ENCODE measurements at regions not wholly inside any gene's neighbourhood (a gene's known extent, or its start where the extent isn't known, plus 50 kb on each side); places are given as distances from the start of the nearest gene placed in this dataset.

DNA sequence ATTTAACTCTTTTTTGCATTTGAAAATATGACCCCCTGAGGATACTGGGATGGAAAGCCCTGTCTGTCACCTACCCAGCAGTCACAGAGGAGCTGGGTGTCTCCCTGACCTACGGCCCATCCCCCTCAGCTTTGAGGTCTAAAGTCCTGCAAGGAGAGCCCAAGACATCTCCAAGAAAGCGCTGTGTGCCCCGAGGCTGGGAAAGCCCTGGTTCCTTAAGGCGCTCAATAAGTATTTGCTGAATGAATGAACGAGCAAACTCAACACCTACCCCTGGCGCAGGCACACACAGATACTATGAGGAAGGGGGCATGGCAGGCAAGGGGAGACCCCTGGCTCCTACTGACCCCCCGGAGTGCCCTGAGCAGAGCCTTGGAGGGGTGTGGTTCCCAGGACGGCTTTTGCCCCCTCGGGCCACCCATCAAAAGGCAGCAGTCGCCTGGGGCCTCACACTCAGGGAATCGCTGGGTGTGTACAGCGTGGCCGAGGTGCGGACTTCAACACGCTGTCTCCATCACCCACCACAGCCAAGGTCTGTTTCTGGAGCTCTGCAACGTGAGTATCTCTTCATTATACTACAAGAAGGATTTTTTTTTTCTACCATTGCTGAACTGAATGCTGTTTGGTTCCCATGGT lies 211.6 kb downstream of the ERCC6L2 start:
- TF ChIP-seq SIN3A (IDR thresholded peaks at IDR 0.05; ENCODE audit: borderline replicate concordance, insufficient read depth, low read length) (no peak), TAF1 (IDR thresholded peaks at IDR 0.05; ENCODE audit: borderline replicate concordance, insufficient read depth, low read length) (no peak), POLR2AphosphoS5 (IDR thresholded peaks at IDR 0.05; ENCODE audit: low read depth, low read length) (no peak), FOXP2 (optimal IDR thresholded peaks at IDR 0.05; ENCODE audit: borderline replicate concordance, extremely low read depth, extremely low read length, insufficient read depth) (no peak)
- TF ChIP-seq, protein P1, sequence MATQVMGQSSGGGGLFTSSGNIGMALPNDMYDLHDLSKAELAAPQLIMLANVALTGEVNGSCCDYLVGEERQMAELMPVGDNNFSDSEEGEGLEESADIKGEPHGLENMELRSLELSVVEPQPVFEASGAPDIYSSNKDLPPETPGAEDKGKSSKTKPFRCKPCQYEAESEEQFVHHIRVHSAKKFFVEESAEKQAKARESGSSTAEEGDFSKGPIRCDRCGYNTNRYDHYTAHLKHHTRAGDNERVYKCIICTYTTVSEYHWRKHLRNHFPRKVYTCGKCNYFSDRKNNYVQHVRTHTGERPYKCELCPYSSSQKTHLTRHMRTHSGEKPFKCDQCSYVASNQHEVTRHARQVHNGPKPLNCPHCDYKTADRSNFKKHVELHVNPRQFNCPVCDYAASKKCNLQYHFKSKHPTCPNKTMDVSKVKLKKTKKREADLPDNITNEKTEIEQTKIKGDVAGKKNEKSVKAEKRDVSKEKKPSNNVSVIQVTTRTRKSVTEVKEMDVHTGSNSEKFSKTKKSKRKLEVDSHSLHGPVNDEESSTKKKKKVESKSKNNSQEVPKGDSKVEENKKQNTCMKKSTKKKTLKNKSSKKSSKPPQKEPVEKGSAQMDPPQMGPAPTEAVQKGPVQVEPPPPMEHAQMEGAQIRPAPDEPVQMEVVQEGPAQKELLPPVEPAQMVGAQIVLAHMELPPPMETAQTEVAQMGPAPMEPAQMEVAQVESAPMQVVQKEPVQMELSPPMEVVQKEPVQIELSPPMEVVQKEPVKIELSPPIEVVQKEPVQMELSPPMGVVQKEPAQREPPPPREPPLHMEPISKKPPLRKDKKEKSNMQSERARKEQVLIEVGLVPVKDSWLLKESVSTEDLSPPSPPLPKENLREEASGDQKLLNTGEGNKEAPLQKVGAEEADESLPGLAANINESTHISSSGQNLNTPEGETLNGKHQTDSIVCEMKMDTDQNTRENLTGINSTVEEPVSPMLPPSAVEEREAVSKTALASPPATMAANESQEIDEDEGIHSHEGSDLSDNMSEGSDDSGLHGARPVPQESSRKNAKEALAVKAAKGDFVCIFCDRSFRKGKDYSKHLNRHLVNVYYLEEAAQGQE (IDR thresholded peaks at IDR 0.05; ENCODE audit: insufficient read depth in 1 of 2, low read depth in 2 of 2, low read length in 2 of 2), result no peak

DNA sequence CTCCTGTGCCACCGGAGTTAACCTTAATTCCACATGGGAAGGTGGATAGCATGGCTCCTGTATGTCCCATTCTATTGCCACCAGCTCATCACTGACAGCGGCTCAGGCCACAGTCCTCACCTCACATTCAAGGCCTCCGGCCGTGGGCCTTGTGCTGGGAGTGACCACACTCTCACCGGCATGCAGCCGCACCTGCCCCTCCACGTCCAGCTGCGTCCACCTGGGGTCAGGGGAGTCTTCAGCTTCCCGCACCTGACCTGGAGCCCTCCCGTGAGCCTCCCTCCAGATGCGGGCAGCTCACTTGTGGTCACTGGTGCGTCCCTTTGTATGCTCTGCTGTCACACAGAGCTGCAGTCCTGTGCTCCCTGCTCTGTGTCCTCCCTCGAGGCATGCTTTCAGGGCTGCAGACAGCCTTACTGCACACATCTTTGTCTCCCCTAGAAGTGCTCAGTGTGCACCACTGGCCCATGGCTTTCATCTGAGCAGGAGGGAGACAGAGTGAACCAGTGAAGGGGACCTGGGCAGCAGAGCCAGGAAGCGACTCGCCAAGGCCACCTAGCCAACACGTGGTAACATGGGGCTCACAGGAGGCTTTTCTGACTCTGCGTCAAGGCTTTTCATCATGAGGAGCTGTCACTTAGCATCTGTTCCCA lies 210.1 kb downstream of the ERCC6L2 start:
- TF ChIP-seq, protein P1 (IDR thresholded peaks at IDR 0.05; ENCODE audit: insufficient read depth in 1 of 2, low read depth in 2 of 2, low read length in 2 of 2), result no peak

DNA sequence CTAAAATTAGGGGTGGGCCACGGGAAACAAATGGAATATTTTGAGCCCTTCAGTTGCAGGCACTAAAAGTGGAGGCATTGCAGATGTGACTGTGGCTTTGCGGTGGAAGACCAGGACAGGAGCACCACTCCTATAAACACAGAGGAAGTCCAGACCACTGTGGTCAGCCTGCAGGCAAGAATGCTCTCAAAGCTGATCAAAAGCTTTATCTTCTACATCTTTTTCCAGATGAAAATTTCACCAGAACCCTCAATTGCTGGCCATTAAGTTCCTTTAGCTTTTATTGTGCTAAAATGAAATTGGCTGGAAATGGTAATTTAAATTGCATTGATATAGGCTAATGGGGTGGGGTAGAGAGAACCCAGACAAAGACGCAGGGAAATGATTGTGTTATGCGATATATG lies 208.8 kb downstream of the ERCC6L2 start:
- TF ChIP-seq SIN3A (IDR thresholded peaks at IDR 0.05; ENCODE audit: borderline replicate concordance, insufficient read depth, low read length) (no peak), TAF1 (IDR thresholded peaks at IDR 0.05; ENCODE audit: borderline replicate concordance, insufficient read depth, low read length) (no peak), FOXP2 (optimal IDR thresholded peaks at IDR 0.05; ENCODE audit: borderline replicate concordance, extremely low read depth, extremely low read length, insufficient read depth) (no peak), POLR2AphosphoS5 (IDR thresholded peaks at IDR 0.05; ENCODE audit: low read depth, low read length) (no peak)
- TF ChIP-seq, protein P1 (IDR thresholded peaks at IDR 0.05; ENCODE audit: insufficient read depth in 1 of 2, low read depth in 2 of 2, low read length in 2 of 2), result no peak

DNA sequence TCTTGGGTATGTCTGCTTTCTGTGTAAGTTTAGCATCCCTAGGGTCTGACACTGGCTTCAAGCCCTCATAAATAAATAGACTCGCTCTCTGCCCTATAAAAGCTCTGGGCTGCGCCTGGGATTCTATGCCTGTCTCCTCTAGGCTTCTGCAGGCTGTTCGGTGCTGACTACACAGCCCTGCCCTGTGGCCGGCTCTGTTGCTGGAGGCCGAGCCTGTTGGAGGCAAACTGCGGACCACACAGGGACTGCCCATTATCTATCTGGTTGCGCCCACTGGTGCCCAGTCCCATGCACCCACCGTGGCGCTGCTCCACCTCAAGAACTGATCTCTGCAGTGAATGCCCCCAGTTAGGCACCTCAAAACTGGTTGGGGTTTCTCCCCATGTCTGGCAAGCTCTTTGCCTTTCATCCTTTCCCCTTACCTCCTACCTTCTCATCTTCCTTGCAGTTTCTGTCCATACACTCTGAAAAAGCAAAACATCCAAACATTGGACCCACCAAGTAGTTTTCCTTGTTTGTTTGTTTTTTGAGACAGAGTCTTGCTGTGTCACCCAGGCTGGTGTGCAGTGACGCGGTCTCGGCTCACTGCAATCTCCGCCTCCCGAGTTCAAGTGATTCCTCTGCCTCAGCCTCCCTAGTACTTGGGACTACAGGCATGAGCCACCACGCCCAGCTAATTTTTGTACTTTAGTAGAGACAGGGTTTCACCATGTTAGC lies 207.2 kb downstream of the ERCC6L2 start:
- TF ChIP-seq, protein P1 (IDR thresholded peaks at IDR 0.05; ENCODE audit: insufficient read depth in 1 of 2, low read depth in 2 of 2, low read length in 2 of 2), result no peak
- TF ChIP-seq POLR2AphosphoS5 (IDR thresholded peaks at IDR 0.05; ENCODE audit: low read depth, low read length) (no peak), SIN3A (IDR thresholded peaks at IDR 0.05; ENCODE audit: borderline replicate concordance, insufficient read depth, low read length) (no peak), FOXP2 (optimal IDR thresholded peaks at IDR 0.05; ENCODE audit: borderline replicate concordance, extremely low read depth, extremely low read length, insufficient read depth) (no peak), TAF1 (IDR thresholded peaks at IDR 0.05; ENCODE audit: borderline replicate concordance, insufficient read depth, low read length) (no peak)

All from PFSK-1 (cell line).